Mammary epithelial cell (primary cell): ENCODE measurements at regions not wholly inside any gene's neighbourhood (a gene's known extent, or its start where the extent isn't known, plus 50 kb on each side); places are given as distances from the start of the nearest gene placed in this dataset.

Source experiments
- EZH2 ChIP-seq: IDR thresholded peaks from 2 replicates; pipeline ENCODE4 v1.6.1; 2012; ENCODE audit warnings: low read length, inconsistent platforms, borderline replicate concordance
- TF ChIP-seq, protein P1 (sequence below), 2 donors: IDR thresholded peaks in 1 of 2; conservative IDR thresholded peaks in 1 of 2; 2 replicates each; pipeline ENCODE4 v1.5.1; 2011 to 2012; ENCODE audit warnings: inconsistent platforms in 2 of 2, low read length in 2 of 2, mild to moderate bottlenecking in 2 of 2, control low read depth in 1 of 2, low read depth in 1 of 2; ENCODE audit not compliant: insufficient read depth in 1 of 2; ENCODE audit errors: extremely low read depth in 1 of 2

DNA sequence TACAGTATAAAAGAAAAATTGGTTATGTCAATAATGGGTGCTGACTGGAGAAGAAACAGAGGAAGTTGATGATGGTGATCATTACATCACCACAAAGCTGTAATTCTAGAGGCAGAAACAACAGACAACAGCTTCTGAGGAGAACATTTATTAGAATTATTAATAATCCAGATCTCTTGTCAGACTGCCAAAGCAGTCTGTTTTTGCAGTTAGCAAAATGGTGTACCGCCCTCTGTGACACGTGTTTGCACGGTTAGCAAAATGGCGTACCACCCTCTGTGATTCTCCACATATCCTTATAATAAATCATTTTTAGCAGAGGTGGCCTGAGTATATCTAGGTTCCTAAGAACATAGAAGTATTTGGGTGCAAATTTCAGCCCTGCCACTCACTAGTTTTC lies 154.0 kb upstream of the TENT5D start:
- TF ChIP-seq, protein P1, sequence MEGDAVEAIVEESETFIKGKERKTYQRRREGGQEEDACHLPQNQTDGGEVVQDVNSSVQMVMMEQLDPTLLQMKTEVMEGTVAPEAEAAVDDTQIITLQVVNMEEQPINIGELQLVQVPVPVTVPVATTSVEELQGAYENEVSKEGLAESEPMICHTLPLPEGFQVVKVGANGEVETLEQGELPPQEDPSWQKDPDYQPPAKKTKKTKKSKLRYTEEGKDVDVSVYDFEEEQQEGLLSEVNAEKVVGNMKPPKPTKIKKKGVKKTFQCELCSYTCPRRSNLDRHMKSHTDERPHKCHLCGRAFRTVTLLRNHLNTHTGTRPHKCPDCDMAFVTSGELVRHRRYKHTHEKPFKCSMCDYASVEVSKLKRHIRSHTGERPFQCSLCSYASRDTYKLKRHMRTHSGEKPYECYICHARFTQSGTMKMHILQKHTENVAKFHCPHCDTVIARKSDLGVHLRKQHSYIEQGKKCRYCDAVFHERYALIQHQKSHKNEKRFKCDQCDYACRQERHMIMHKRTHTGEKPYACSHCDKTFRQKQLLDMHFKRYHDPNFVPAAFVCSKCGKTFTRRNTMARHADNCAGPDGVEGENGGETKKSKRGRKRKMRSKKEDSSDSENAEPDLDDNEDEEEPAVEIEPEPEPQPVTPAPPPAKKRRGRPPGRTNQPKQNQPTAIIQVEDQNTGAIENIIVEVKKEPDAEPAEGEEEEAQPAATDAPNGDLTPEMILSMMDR (conservative IDR thresholded peaks at IDR 0.05 in 1 of 2, IDR thresholded peaks at IDR 0.05 in 1 of 2; ENCODE audit: extremely low read depth in 1 of 2, insufficient read depth in 1 of 2, low read depth in 1 of 2, low read length in 2 of 2): no peak
- TF ChIP-seq EZH2: no peak
